SK-N-MC (cell line): ENCODE measurements at regions not wholly inside any gene's neighbourhood (a gene's known extent, or its start where the extent isn't known, plus 50 kb on each side); places are given as distances from the start of the nearest gene placed in this dataset.

Experiments used
- DNase-seq: peaks from one replicate; pipeline ENCODE4 v3.0.0-alpha.2; 2011; ENCODE audit warnings: low read depth, low spot score
- H3K27ac ChIP-seq: fragments of 200-600 bp; sonication (generic); 2 replicates; pipeline ENCODE4 v1.5.1; 2016; ENCODE audit warnings: mixed run types
- H3K36me3 ChIP-seq: fragments of 200-600 bp; sonication (generic); 2 replicates; pipeline ENCODE4 v1.6.1; 2017; ENCODE audit warnings: antibody characterized with exemption, low read length, mixed read lengths; ENCODE audit not compliant: insufficient read depth
- H3K4me3 ChIP-seq: fragments of 200-600 bp; sonication (generic); 2 replicates; pipeline ENCODE4 v1.5.1; 2016
- H3K9ac ChIP-seq: fragments of 200-600 bp; sonication (generic); 2 replicates; pipeline ENCODE4 v1.8.0; 2017; ENCODE audit warnings: mixed run types, mixed read lengths; ENCODE audit not compliant: insufficient read length
- H3K9me3 ChIP-seq: fragments of 200-600 bp; sonication (generic); 2 replicates; pipeline ENCODE4 v1.6.1; 2017; ENCODE audit warnings: low read depth, mild to moderate bottlenecking, antibody characterized with exemption, low read length, moderate library complexity, mixed read lengths
- EZH2 ChIP-seq: fragments of 200-600 bp; sonication (generic); IDR thresholded peaks from one replicate; pipeline ENCODE4 v1.6.1; 2017; ENCODE audit warnings: antibody characterized with exemption
- FOXP2 ChIP-seq: optimal IDR thresholded peaks from 2 replicates; pipeline ENCODE3; 2011; ENCODE audit warnings: mild to moderate bottlenecking, moderate library complexity; ENCODE audit not compliant: insufficient read depth; ENCODE audit errors: extremely low read length, control extremely low read depth
- POLR2AphosphoS5 ChIP-seq: IDR thresholded peaks from 2 replicates; pipeline ENCODE4 v1.6.1; 2012; ENCODE audit warnings: mild to moderate bottlenecking, low read depth, low read length, borderline replicate concordance

DNA sequence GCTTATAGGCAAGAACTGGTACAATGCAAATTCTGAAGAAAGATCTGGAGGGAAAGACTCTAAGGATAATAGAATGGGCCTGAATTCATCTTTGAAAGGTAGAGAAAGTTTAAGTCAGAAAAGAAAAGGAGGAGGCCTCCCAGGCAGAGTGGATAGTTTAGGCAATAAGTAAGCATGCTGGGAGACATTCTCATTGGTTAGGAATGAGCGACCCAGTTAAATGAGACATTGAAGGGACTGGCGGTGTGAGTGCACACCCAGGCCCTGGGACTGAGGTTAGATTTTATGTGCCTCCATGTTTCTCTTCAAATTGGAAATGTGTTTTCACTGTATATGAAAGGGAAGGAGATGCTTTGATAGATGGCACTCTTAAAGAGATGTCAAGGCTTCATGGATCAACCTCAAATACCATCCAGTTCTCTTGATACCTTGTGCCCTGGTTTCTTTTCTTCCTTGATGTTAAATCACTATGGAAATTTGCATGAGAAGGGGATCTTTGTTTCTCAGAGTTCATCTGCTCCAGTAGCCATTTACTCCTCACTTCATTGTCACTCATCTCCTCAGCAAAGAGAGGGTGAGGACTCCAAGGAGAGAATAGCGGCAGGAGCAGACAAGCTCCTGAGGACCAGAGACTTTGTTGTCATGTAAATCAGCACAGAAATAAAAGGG is 584.2 kb upstream of the INTU start:
- Histone ChIP-seq H3K27ac (no peak overlapping the region), H3K9me3 (no peaks in the 10 kb centered on the region), H3K36me3 (no peaks in the 10 kb centered on the region)

DNA sequence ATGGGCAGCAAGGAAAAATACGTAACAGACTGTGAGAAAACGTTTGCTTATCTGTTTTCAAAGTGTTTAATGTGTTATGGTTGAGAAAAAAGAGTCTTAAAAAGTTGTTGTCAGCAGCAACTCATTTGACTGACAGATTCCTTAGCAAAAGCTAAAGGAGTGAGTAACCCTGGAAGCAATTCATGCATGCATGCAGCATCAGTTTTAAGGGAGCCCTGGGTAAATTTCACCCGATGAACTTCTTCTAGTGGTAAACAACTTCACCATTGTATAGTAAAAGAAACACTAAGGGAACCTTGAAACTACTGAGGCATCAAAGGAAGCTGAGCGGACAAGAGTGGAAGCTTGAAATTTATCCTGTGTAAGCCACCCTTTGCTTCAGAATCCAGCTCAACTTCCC is 583.2 kb upstream of the INTU start:
- TF ChIP-seq POLR2AphosphoS5, result no peak
- TF ChIP-seq FOXP2, result no peak
- no peak for TF ChIP-seq EZH2
- H3K4me3 ChIP-seq, result no peak overlapping the region
- DNase-seq, result no peak
- H3K9me3 ChIP-seq, result no peaks in the 10 kb centered on the region
- H3K9ac ChIP-seq, result no peak overlapping the region
- no peak overlapping the region for H3K27ac ChIP-seq
- no peaks in the 10 kb centered on the region for H3K36me3 ChIP-seq

More for the DNA sequence above, 584.2 kb upstream of the INTU start:
- no peak overlapping the region for H3K4me3 ChIP-seq
- no peak for DNase-seq
- H3K9ac ChIP-seq, result no peak overlapping the region
- no peak for TF ChIP-seq EZH2
- TF ChIP-seq POLR2AphosphoS5, result no peak
- TF ChIP-seq FOXP2, result no peak

DNA sequence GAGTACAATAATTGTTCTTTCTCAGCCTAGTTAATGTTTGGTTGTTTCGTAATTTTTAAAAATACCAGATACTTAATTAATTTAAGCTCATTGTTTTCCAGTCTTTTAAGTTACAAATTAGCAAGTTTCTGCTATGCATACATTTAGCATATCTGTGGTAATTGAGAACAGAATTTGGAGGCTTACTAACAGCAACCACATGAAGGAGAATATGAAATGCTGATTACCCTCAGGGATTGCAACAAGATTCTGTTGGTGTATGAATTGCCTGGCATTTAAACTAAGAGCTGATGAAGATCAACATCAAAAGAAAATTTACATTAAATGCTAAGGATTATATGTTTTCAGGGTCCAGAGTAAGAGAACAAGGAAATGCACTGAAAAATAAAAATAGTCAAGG is 580.0 kb upstream of the INTU start:
- Histone ChIP-seq H3K9me3 (0 out of 2 replicates have a peak, but pooled peaks cover 5% of the 10 kb centered on the region), H3K27ac (peak overlapping the region; percentile 33; the same call in 1 of the 2 replicates), H3K36me3 (no peaks in the 10 kb centered on the region), H3K9ac (no peak overlapping the region), H3K4me3 (no peak overlapping the region)
- DNase-seq, result peak; percentile 52
- TF ChIP-seq POLR2AphosphoS5, result no peak
- no peak for TF ChIP-seq FOXP2
- no peak for TF ChIP-seq EZH2

DNA sequence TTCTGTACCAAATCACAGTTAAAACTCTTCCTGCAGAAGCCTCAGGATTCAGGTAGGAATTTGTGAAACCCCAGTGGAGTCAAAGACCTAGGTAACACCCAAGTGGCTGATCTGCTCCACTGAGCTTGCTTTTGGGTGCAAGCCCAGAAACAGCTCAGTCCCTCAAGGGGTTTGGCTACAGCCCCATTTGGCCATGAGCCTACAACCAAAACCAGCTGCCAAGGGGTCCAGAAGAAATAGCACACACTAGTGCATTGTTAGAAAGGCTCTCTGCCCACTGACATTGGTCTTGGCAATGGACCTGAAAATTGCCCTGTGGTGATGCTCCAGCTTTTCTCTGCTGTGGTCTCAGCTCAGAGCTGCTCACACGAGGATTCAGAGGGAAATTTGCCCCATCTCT is 577.4 kb upstream of the INTU start:
- Histone ChIP-seq H3K36me3 (no peaks in the 10 kb centered on the region), H3K9ac (no peak overlapping the region), H3K4me3 (no peak overlapping the region), H3K9me3 (0 out of 2 replicates have a peak, but pooled peaks cover 5% of the 10 kb centered on the region), H3K27ac (no peak overlapping the region)
- DNase-seq, result no peak
- no peak for TF ChIP-seq FOXP2
- no peak for TF ChIP-seq EZH2
- no peak for TF ChIP-seq POLR2AphosphoS5

DNA sequence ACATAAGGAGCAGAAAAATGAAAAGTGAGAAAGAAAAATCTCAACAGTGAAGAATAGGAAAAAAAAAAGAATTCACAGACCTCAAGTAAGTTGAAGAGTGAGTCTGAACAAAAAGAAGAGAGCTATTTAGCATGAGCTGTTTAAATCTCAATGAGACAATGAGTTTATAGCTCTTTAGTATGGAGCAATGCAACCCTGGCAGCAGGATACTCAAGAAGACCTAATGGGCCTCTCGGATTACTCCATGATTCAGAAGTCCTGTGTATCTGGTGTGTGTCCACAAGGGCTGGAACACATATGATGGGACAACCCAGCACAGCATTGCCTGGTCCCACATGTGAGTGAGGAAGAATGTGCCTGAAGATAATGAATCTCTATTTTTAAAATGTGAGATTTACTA is 563.1 kb upstream of the INTU start:
- TF ChIP-seq FOXP2 (no peak), EZH2 (no peak), POLR2AphosphoS5 (no peak)
- H3K4me3 ChIP-seq, result no peak overlapping the region
- H3K27ac ChIP-seq, result no peak overlapping the region
- H3K9ac ChIP-seq, result no peak overlapping the region
- no peaks in the 10 kb centered on the region for H3K36me3 ChIP-seq
- DNase-seq, result no peak
- H3K9me3 ChIP-seq, result no peaks in the 10 kb centered on the region

DNA sequence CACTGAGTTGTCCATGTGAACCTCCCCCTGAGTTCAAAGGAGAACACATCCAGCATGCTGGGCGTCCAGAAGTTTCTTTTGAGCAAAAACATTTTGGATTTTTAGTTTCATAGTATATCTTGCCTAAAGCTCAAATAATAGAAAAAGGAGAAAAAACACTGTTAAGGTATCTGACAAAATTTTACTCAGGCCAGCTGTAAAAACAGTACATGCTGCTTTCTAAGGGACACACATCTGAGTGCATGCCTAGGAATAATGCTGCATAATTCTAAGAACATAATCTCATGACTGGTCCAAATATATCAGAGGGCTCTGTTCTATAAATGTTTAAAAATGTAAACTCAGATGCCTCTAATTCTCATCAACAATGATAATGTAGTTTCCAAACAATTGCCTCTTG is 561.3 kb upstream of the INTU start:
- TF ChIP-seq FOXP2 (no peak), POLR2AphosphoS5 (no peak), EZH2 (no peak)

DNA sequence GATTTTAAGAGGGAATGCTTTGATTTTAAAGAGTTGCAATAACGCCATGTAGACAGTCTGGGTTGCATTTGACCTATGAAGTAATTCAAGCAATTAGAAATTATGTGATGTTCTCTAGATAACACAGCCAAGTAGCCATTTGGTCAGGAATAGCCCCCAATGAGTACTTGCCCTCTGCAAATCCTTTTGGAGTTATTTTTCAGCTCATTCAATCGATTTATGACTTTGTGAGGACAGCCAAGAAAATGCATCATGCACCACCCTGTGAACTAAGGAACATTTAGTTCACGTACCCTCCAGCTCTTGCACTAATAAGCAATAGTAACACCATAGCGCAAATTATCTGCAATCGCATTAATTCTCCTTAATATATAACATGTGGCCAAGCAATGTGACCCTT is 552.6 kb upstream of the INTU start:
- no peaks in the 10 kb centered on the region for H3K36me3 ChIP-seq
- TF ChIP-seq FOXP2 (no peak), POLR2AphosphoS5 (no peak), EZH2 (no peak)
- no peak for DNase-seq
- H3K4me3 ChIP-seq, result no peak overlapping the region
- H3K9ac ChIP-seq, result no peak overlapping the region
- H3K9me3 ChIP-seq, result no peaks in the 10 kb centered on the region
- H3K27ac ChIP-seq, result no peak overlapping the region

More for the DNA sequence above, 561.3 kb upstream of the INTU start:
- DNase-seq, result no peak
- H3K4me3 ChIP-seq, result no peak overlapping the region
- no peak overlapping the region for H3K27ac ChIP-seq
- no peaks in the 10 kb centered on the region for H3K36me3 ChIP-seq
- no peak overlapping the region for H3K9ac ChIP-seq
- no peaks in the 10 kb centered on the region for H3K9me3 ChIP-seq

DNA sequence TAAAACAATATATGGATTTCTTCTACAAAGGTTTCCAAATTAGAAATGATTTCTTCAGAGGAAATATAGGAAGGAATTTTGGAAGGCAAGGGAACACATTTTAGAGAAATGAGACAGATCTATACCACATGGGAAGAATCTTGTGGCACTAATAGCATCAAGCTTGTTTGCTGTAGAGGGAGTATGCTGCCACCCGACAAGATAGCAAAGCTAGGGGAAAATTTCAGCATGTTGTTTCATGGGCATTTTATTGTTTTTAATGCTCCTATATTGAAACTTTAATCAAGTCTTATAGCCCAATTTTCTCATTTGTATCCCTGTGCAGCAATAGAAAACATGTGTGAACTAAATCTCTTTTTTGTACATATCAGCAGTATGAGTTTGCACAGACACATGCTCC is 551.7 kb upstream of the INTU start:
- Histone ChIP-seq H3K4me3 (no peak overlapping the region), H3K9ac (no peak overlapping the region), H3K27ac (no peak overlapping the region), H3K36me3 (no peaks in the 10 kb centered on the region), H3K9me3 (no peaks in the 10 kb centered on the region)
- TF ChIP-seq FOXP2, result no peak
- TF ChIP-seq EZH2, result no peak
- TF ChIP-seq POLR2AphosphoS5, result no peak
- no peak for DNase-seq

DNA sequence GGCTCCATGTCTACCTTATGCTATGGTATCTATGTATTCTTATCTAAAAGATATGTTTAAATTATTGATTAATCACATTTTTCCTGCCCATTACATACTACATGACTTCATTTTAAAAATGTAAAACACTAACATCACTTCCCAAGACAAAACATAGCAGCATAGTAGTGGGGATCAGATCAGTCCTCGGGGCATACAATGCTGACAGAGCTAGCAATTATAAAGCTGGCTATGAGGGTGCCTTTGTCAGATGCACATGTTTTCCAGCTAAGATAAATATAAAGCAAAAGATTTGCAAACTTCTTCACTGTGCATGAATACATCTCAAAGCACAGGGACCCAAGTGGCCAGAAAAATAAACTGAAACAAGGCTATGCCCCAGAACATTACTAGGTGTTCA is 549.8 kb upstream of the INTU start:
- no peak for DNase-seq
- peaks cover 5% of the 10 kb centered on the region; the same call in 1 of the 2 replicates for H3K9me3 ChIP-seq
- no peak overlapping the region for H3K9ac ChIP-seq
- H3K4me3 ChIP-seq, result no peak overlapping the region
- H3K36me3 ChIP-seq, result no peaks in the 10 kb centered on the region
- no peak for TF ChIP-seq EZH2
- no peak for TF ChIP-seq FOXP2
- TF ChIP-seq POLR2AphosphoS5, result no peak
- H3K27ac ChIP-seq, result no peak overlapping the region
